Type B pancreatic cell (in vitro differentiated cells): ENCODE measurements at regions not wholly inside any gene's neighbourhood (a gene's known extent, or its start where the extent isn't known, plus 50 kb on each side); places are given as distances from the start of the nearest gene placed in this dataset.

Experiments used
- DNase-seq: peaks from one replicate; pipeline ENCODE4 v3.0.0; 2021; ENCODE audit warnings: mixed read lengths; ENCODE audit not compliant: unreplicated experiment; ENCODE audit errors: extremely low spot score
- H3K27ac Mint-ChIP-seq: 2 replicates; pipeline ENCODE4 v1.8.0; 2021; ENCODE audit warnings: mild to moderate bottlenecking, mixed read lengths
- H3K27me3 Mint-ChIP-seq: 2 replicates; pipeline ENCODE4 v1.8.0; 2021; ENCODE audit warnings: mixed read lengths
- H3K36me3 Mint-ChIP-seq: 2 replicates; pipeline ENCODE4 v1.8.0; 2021; ENCODE audit warnings: mixed read lengths
- H3K4me1 Mint-ChIP-seq: one replicate; pipeline ENCODE4 v1.8.0; 2021; ENCODE audit warnings: mixed read lengths; ENCODE audit not compliant: unreplicated experiment
- H3K4me3 Mint-ChIP-seq: 2 replicates; pipeline ENCODE4 v1.8.0; 2021; ENCODE audit warnings: mild to moderate bottlenecking, mixed read lengths
- H3K9me3 Mint-ChIP-seq: 2 replicates; pipeline ENCODE4 v1.8.0; 2021; ENCODE audit warnings: mixed read lengths
- TF ChIP-seq, protein P1 (sequence below): fragments of 200-600 bp; sonication (generic); conservative IDR thresholded peaks from 2 replicates; pipeline ENCODE4 v1.5.0; 2021; ENCODE audit warnings: antibody characterized with exemption, mild to moderate bottlenecking

DNA sequence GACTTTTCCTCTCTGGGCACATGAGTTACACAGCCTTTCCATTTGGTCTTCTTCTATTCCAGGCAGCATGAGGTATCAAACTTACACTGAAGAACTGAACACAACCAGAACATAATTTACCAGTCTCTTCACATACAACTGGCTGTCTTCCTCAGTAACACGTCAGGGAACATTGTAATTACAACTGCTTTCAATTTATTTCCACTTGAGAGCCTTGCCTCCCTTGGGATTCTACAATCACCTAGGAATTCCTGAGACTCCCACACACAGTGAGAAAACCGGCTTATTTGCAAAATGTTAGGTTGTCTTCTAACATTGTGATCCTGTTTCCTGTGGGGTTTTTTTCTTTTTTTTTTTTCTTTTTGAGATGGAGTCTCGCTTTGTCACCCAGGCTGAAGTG lies 149.9 kb downstream of the TMX3 start:
- H3K4me3 Mint-ChIP-seq = no peak overlapping the region
- H3K36me3 Mint-ChIP-seq = no peaks in the 10 kb centered on the region
- no peaks in the 10 kb centered on the region for H3K27me3 Mint-ChIP-seq
- no peak for DNase-seq
- TF ChIP-seq, protein P1, sequence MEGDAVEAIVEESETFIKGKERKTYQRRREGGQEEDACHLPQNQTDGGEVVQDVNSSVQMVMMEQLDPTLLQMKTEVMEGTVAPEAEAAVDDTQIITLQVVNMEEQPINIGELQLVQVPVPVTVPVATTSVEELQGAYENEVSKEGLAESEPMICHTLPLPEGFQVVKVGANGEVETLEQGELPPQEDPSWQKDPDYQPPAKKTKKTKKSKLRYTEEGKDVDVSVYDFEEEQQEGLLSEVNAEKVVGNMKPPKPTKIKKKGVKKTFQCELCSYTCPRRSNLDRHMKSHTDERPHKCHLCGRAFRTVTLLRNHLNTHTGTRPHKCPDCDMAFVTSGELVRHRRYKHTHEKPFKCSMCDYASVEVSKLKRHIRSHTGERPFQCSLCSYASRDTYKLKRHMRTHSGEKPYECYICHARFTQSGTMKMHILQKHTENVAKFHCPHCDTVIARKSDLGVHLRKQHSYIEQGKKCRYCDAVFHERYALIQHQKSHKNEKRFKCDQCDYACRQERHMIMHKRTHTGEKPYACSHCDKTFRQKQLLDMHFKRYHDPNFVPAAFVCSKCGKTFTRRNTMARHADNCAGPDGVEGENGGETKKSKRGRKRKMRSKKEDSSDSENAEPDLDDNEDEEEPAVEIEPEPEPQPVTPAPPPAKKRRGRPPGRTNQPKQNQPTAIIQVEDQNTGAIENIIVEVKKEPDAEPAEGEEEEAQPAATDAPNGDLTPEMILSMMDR = no peak
- no peak overlapping the region for H3K27ac Mint-ChIP-seq
- H3K9me3 Mint-ChIP-seq = no peaks in the 10 kb centered on the region
- H3K4me1 Mint-ChIP-seq = peaks cover 4% of the 10 kb centered on the region

DNA sequence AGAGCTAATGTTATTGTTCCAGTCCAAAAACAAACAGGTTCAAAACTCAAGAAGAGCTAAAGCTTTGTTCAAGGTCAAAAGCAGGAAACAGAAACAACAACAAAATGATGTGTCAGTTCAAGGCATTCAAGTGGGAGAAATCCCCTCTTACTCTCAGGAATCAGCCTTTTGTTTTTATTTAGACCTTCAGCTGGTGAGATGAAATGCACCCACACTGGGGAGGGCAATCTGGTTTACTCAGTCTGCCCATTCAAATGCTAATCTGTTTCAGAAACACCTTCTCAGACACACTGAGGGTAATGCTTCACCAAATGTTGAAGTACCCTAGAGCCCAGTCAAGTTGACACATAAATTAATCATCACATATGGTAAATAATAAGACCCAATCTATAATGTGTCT lies 150.6 kb downstream of the TMX3 start:
- H3K27ac Mint-ChIP-seq = no peak overlapping the region
- TF ChIP-seq, protein P1 = no peak
- no peaks in the 10 kb centered on the region for H3K9me3 Mint-ChIP-seq
- peaks cover 4% of the 10 kb centered on the region for H3K4me1 Mint-ChIP-seq
- H3K27me3 Mint-ChIP-seq = no peaks in the 10 kb centered on the region
- H3K4me3 Mint-ChIP-seq = no peak overlapping the region
- DNase-seq = no peak
- no peaks in the 10 kb centered on the region for H3K36me3 Mint-ChIP-seq

DNA sequence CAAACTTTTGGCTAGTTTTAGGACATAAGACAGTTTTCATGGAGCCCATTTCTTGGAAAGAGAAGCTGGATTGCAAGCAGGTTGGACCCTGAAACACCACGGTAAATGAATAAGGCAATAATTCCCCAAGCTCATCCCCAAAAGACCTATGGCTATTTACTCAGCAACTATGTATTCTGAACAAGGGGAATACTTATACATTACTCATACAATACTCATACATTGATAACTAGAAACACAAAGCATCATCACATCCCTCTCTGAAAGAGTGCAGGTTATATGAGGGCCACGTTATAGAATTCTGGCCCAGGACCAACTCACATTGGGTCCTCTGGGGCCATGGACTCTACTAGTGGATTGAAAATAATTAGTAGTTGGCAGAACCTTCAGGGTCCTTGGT lies 154.8 kb downstream of the TMX3 start:
- TF ChIP-seq, protein P1 = no peak
- Mint-ChIP-seq H3K36me3 (no peaks in the 10 kb centered on the region), H3K4me3 (no peak overlapping the region), H3K27me3 (no peaks in the 10 kb centered on the region), H3K9me3 (no peaks in the 10 kb centered on the region), H3K27ac (no peak overlapping the region), H3K4me1 (peaks cover 4% of the 10 kb centered on the region)
- DNase-seq = no peak

DNA sequence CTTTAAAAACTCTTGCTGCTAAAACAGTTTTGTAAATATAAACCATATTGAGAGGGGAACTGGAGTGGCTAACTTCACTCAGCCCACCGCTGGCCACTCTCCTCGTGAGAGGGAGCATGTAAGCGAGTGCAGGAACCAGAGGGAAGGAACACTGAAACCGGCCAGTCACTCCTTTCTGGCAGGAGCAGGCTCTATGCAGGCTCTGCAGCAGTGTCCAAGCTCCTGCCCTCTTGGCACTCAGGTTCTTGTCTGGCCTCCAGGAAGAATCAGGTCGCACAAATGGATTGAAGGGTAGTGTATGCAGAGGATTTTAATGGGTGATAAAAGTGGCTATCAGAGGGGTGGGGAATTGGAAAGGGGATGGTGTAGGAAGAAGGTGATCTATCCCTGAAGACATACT lies 157.7 kb downstream of the TMX3 start:
- TF ChIP-seq, protein P1 = no peak
- peaks cover 3% of the 10 kb centered on the region for H3K27me3 Mint-ChIP-seq
- H3K36me3 Mint-ChIP-seq = no peaks in the 10 kb centered on the region
- H3K9me3 Mint-ChIP-seq = no peaks in the 10 kb centered on the region
- no peaks in the 10 kb centered on the region for H3K4me1 Mint-ChIP-seq
- H3K4me3 Mint-ChIP-seq = no peak overlapping the region
- DNase-seq = no peak
- H3K27ac Mint-ChIP-seq = no peak overlapping the region

DNA sequence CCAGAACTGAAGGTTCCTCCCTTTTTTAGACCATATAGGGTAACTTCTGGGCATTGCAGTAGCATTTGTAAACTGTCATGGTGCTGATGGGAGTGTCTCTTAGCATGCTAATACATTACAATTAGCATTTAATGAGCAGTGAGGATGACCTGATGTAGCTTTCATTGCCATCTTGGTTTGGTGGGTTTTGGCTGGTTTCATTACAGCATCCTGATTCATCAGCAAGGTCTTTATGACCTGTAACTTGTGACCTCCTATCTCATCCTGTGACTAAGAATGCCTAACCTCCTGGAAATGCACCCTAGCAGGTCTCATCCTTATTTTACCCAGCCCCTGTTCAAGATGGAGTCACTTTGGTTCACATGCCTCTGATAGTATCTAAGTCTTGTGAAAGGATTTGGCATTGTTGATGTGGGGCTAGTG lies 159.0 kb downstream of the TMX3 start:
- Mint-ChIP-seq H3K4me1 (no peaks in the 10 kb centered on the region), H3K9me3 (no peaks in the 10 kb centered on the region)

More for the DNA sequence above, 159.0 kb downstream of the TMX3 start:
- TF ChIP-seq, protein P1 = no peak
- DNase-seq = no peak
- Mint-ChIP-seq H3K27ac (no peak overlapping the region), H3K36me3 (no peaks in the 10 kb centered on the region), H3K4me3 (no peak overlapping the region), H3K27me3 (peaks cover 3% of the 10 kb centered on the region)
